Uterus (tissue), 3 donors: ENCODE measurements at regions not wholly inside any gene's neighbourhood (a gene's known extent, or its start where the extent isn't known, plus 50 kb on each side); places are given as distances from the start of the nearest gene placed in this dataset.

Experiments
- DNase-seq, 2 donors: peaks; one replicate each; pipeline ENCODE4 v3.0.0-alpha.2; 2019 to 2020
- H3K27ac ChIP-seq, 2 donors: fragments of 200-600 bp; sonication (generic); 1 replicate in 1 of 2; 2 replicates in 1 of 2; pipeline ENCODE4 v1.5.1; 2016 to 2018
- H3K27me3 ChIP-seq, 2 donors: fragments of 200-600 bp; sonication (generic); one replicate each; pipeline ENCODE4 v1.5.1; 2018 to 2019; ENCODE audit warnings: control low read depth in 1 of 2
- H3K36me3 ChIP-seq, 2 donors: fragments of 200-600 bp; sonication (generic); one replicate each; pipeline ENCODE4 v1.5.1; 2019; ENCODE audit warnings: control low read depth in 1 of 2
- H3K4me1 ChIP-seq, 2 donors: fragments of 200-600 bp; sonication (generic); one replicate each; pipeline ENCODE4 v1.5.1; 2018 to 2019; ENCODE audit warnings: control low read depth in 1 of 2
- H3K4me3 ChIP-seq, 2 donors: fragments of 200-600 bp; sonication (generic); 1 replicate in 1 of 2; 2 replicates in 1 of 2; pipeline ENCODE4 v1.5.1; 2018 to 2019; ENCODE audit warnings: mild to moderate bottlenecking in 1 of 2
- H3K9me3 ChIP-seq, 2 donors: fragments of 200-600 bp; sonication (generic); one replicate each; pipeline ENCODE4 v1.5.1; 2019; ENCODE audit warnings: control low read depth in 1 of 2
- CTCF ChIP-seq, 4 experiments: fragments of 200-600 bp in 2 of 4; fragments of 450-650 bp in 2 of 4; sonication (generic) in 2 of 4; IDR thresholded peaks; one replicate each; pipeline ENCODE4 v1.5.1; 2016 to 2019; ENCODE audit warnings: antibody characterized with exemption in 4 of 4, mild to moderate bottlenecking in 2 of 4, moderate library complexity in 1 of 4
- POLR2A ChIP-seq, 2 donors: fragments of 450-650 bp; IDR thresholded peaks; one replicate each; pipeline ENCODE4 v1.6.1; 2016; ENCODE audit warnings: antibody characterized with exemption in 2 of 2, mild to moderate bottlenecking in 1 of 2, moderate library complexity in 1 of 2
- intact Hi-C: fragments of 100-400 bp; cut with DNase I; formaldehyde crosslinking; loops from one replicate; pipeline ENCODE4 v1.15.1; 2023; ENCODE audit warnings: low total_unique reads
- donor health status: DM: yes; HTN: yes; CAD: no.

GRCh38 chr18:75518007-75518406 lies 90.5 kb upstream of the SMIM21 start:
- no peaks in the 10 kb centered on the region for H3K4me1 ChIP-seq
- intact Hi-C loops = no loop called here
- no peaks in the 10 kb centered on the region for H3K9me3 ChIP-seq
- no peak for DNase-seq
- no peak for TF ChIP-seq POLR2A (IDR thresholded peaks at IDR 0.05)
- TF ChIP-seq CTCF (IDR thresholded peaks at IDR 0.05) = no peak
- no peak overlapping the region for H3K4me3 ChIP-seq
- no peak overlapping the region for H3K27ac ChIP-seq
- no peaks in the 10 kb centered on the region for H3K36me3 ChIP-seq
- no peaks in the 10 kb centered on the region for H3K27me3 ChIP-seq

- H3K27me3 ChIP-seq = no peaks in the 10 kb centered on the region
- no peaks in the 10 kb centered on the region for H3K9me3 ChIP-seq
- no peak for TF ChIP-seq POLR2A (IDR thresholded peaks at IDR 0.05)
- DNase-seq = no peak
- no peaks in the 10 kb centered on the region for H3K36me3 ChIP-seq
- no peaks in the 10 kb centered on the region for H3K4me1 ChIP-seq
- no peak overlapping the region for H3K4me3 ChIP-seq
- H3K27ac ChIP-seq = no peak overlapping the region
- intact Hi-C loops = no loop called here
Measured at GRCh38 chr18:75517286-75517685, 89.8 kb upstream of the SMIM21 start.

GRCh38 chr18:75507636-75508035 lies 80.1 kb upstream of the SMIM21 start:
- Histone ChIP-seq H3K9me3 (no peaks in the 10 kb centered on the region), H3K27ac (no peak overlapping the region), H3K27me3 (no peaks in the 10 kb centered on the region), H3K36me3 (no peaks in the 10 kb centered on the region), H3K4me1 (no peaks in the 10 kb centered on the region), H3K4me3 (no peak overlapping the region)
- intact Hi-C loops = no loop called here
- no peak for DNase-seq
- TF ChIP-seq CTCF (IDR thresholded peaks at IDR 0.05) (no peak), POLR2A (IDR thresholded peaks at IDR 0.05) (no peak)

GRCh38 chr18:75506913-75507312 lies 79.4 kb upstream of the SMIM21 start:
- no peaks in the 10 kb centered on the region for H3K9me3 ChIP-seq
- no peak for TF ChIP-seq POLR2A (IDR thresholded peaks at IDR 0.05)
- TF ChIP-seq CTCF (IDR thresholded peaks at IDR 0.05) = no peak
- no peak for DNase-seq
- H3K27ac ChIP-seq = no peak overlapping the region
- H3K4me3 ChIP-seq = no peak overlapping the region
- no peaks in the 10 kb centered on the region for H3K36me3 ChIP-seq
- no peaks in the 10 kb centered on the region for H3K4me1 ChIP-seq
- no peaks in the 10 kb centered on the region for H3K27me3 ChIP-seq
- intact Hi-C loops = no loop called here

- no peaks in the 10 kb centered on the region for H3K36me3 ChIP-seq
- no peaks in the 10 kb centered on the region for H3K9me3 ChIP-seq
- no peak overlapping the region for H3K27ac ChIP-seq
- DNase-seq = no peak
- TF ChIP-seq POLR2A (IDR thresholded peaks at IDR 0.05) (no peak), CTCF (IDR thresholded peaks at IDR 0.05) (no peak)
- no peaks in the 10 kb centered on the region for H3K4me1 ChIP-seq
- no peak overlapping the region for H3K4me3 ChIP-seq
- intact Hi-C loops = no loop called here
- H3K27me3 ChIP-seq = no peaks in the 10 kb centered on the region
Measured at GRCh38 chr18:75504469-75504868, 77.0 kb upstream of the SMIM21 start.

GRCh38 chr18:75503615-75504014 lies 76.1 kb upstream of the SMIM21 start:
- H3K9me3 ChIP-seq = no peaks in the 10 kb centered on the region
- TF ChIP-seq POLR2A (IDR thresholded peaks at IDR 0.05) (no peak), CTCF (IDR thresholded peaks at IDR 0.05) (no peak)
- intact Hi-C loops = no loop called here
- no peaks in the 10 kb centered on the region for H3K36me3 ChIP-seq
- no peak overlapping the region for H3K27ac ChIP-seq
- no peak for DNase-seq
- no peaks in the 10 kb centered on the region for H3K27me3 ChIP-seq
- H3K4me3 ChIP-seq = no peak overlapping the region
- no peaks in the 10 kb centered on the region for H3K4me1 ChIP-seq
